ENCODE measurements at regions not wholly inside any gene's neighbourhood (a gene's known extent, or its start where the extent isn't known, plus 50 kb on each side); places are given as distances from the start of the nearest gene placed in this dataset.

GRCh38 chr3:23750573-23751210, 55.1 kb upstream of the UBE2E1 start:
- no peak for TF ChIP-seq CTCF (IDR thresholded peaks at IDR 0.05; ENCODE audit: insufficient read depth, missing control alignments)
- DNase-seq (ENCODE audit: insufficient read length, low spot score) (no peak), FAIRE-seq (no peak)

GRCh38 chr3:23751212-23751723, 54.5 kb upstream of the UBE2E1 start:
- FAIRE-seq (no peak), DNase-seq (ENCODE audit: insufficient read length, low spot score) (no peak)
- no peak for TF ChIP-seq CTCF (IDR thresholded peaks at IDR 0.05; ENCODE audit: insufficient read depth, missing control alignments)

DNA sequence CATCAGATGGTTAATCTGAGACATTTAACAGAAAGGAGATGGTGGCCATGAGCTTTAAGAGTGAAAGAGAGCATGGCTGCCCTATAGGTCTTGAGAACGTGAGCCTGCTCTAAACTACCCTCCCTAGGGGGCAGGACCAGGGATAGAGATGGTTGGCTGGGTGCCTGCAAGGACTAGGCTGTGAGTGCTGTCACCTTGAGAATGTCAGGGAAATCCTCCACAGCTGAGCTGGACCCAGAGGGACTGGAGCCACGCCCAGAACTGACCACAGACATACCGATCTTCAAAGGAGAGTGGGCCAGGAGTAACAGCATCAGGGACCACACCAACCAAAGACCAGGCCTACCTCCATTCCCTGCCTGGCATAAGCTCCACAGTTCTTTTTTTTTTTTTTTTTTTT, 53.6 kb upstream of the UBE2E1 start:
- no peak for FAIRE-seq

GRCh38 chr3:23754215-23754614, 51.5 kb upstream of the UBE2E1 start:
- FAIRE-seq (no peak), DNase-seq (ENCODE audit: insufficient read length, low spot score) (no peak)
- TF ChIP-seq CTCF (IDR thresholded peaks at IDR 0.05; ENCODE audit: insufficient read depth, missing control alignments): no peak

More for the DNA sequence above, 53.6 kb upstream of the UBE2E1 start:
- no peak for DNase-seq (ENCODE audit: insufficient read length, low spot score)
- no peak for TF ChIP-seq CTCF (IDR thresholded peaks at IDR 0.05; ENCODE audit: insufficient read depth, missing control alignments)

Measured in D721Med (cell line).